Body of pancreas (tissue), 4 donors: ENCODE measurements at regions not wholly inside any gene's neighbourhood (a gene's known extent, or its start where the extent isn't known, plus 50 kb on each side); places are given as distances from the start of the nearest gene placed in this dataset.

ENCODE experiments used
- CTCF ChIP-seq, 7 experiments: fragments of 450-650 bp in 4 of 7; fragments of 200-600 bp in 3 of 7; sonication (generic) in 3 of 7; IDR thresholded peaks; one replicate each; pipeline ENCODE4 v1.5.1; 2016 to 2019; ENCODE audit warnings: antibody characterized with exemption in 7 of 7
- POLR2A ChIP-seq, 3 donors: fragments of 450-650 bp; IDR thresholded peaks; one replicate each; pipeline ENCODE4 v1.6.1; 2016; ENCODE audit warnings: antibody characterized with exemption in 3 of 3, mild to moderate bottlenecking in 2 of 3

GRCh38 chr9:82538634-82539033 is 524.3 kb downstream of the RASEF start:
- TF ChIP-seq CTCF (IDR thresholded peaks at IDR 0.05): no peak
- no peak for TF ChIP-seq POLR2A (IDR thresholded peaks at IDR 0.05)
